Fibroblast of pulmonary artery (primary cell): ENCODE measurements at regions not wholly inside any gene's neighbourhood (a gene's known extent, or its start where the extent isn't known, plus 50 kb on each side); places are given as distances from the start of the nearest gene placed in this dataset.

Experiments
- DNase-seq: peaks from one replicate; pipeline ENCODE4 v3.0.0-alpha.2; 2010; ENCODE audit warnings: low read depth
- H3K4me3 ChIP-seq: replicated peaks from 2 replicates; pipeline ENCODE4 v1.5.1; 2011; ENCODE audit warnings: low read depth, mild to moderate bottlenecking, control low read depth, low read length, moderate library complexity
- CTCF ChIP-seq: IDR thresholded peaks from 2 replicates; pipeline ENCODE4 v1.5.1; 2011; ENCODE audit warnings: mild to moderate bottlenecking, control low read depth, low read length, inconsistent platforms; ENCODE audit errors: missing control alignments

DNA sequence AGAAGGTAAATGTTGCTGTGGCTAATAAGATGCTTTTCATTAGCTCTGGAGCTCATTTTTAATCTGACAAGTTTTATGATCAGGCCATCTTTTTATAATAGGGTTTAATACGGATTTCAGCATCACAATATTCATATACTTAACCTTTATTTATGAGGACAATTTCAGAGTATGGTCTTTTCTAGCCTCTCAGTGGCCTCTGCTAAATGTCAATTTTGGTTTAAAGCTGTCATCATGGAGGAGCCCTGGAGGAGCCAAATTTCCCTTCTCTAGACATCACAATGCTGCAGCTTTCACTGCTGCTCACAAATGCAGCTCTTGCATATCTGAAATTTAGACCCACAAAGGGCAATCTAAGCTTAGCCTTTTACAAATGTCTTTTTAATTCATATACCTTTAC is 510.4 kb downstream of the PCDH7 start:
- DNase-seq, result no peak
- TF ChIP-seq CTCF, result no peak
- H3K4me3 ChIP-seq, result no peak overlapping the region

DNA sequence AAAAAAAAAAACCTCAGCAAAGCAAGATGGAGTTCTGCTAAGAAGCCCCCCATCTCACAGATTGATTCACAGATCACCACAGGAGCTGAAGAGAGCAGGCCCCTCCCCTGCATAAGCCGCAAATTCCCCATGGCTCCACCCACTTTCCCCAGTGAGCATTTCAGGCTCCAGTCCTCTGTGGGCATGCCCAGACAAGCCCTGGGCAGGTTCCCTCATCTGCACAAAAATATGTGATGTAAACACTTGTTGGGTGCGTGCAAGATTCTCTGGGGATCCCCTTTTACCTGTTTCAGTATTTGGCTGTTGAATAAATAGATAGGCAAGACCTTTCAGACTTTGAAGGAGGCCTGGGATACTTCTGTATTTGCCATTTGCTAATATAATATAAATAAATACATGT is 514.3 kb downstream of the PCDH7 start:
- no peak overlapping the region for H3K4me3 ChIP-seq
- no peak for DNase-seq
- TF ChIP-seq CTCF, result no peak

DNA sequence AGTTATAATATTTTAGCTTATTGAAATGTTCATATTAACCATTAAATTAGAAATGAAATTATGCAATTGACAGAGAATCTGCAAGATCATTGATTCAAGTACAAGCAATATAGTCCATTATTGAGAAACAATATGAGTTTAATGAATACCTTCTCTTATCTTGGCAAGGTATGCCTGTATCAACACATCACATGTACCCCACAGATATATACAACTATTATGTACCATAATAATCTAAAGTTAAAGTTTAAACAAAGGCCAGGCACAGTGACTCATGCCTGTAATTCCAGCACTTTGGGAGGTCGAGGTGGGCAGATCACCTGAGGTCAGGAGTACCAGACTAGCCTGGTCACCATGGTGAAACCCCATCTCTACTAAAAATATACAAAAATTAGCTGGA is 514.7 kb downstream of the PCDH7 start:
- TF ChIP-seq CTCF, result no peak
- DNase-seq, result no peak
- no peak overlapping the region for H3K4me3 ChIP-seq

- DNase-seq, result no peak
- no peak for TF ChIP-seq CTCF
- no peak overlapping the region for H3K4me3 ChIP-seq
Measured at GRCh38 chr4:31236020-31236638, 516.0 kb downstream of the PCDH7 start.

GRCh38 chr4:31236639-31237173 is 516.5 kb downstream of the PCDH7 start:
- TF ChIP-seq CTCF, result no peak
- no peak overlapping the region for H3K4me3 ChIP-seq
- DNase-seq, result no peak

DNA sequence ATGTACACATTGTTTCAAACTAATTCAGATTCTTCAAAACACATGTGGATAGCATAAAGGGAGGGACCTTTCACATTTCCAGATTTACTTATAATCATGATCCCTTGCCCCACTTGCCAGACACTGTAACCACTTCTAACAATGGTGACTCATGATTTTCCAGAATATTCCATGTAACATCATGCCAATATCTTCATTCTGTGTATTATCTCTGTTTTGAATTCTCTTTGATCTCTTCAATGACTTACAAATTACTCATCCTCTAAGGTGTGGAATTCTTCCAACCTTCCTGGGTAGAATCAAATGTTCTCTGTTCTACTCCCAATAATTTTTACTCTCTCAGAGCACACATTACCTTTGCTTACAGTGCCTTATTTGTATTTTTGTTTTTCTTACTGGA is 517.1 kb downstream of the PCDH7 start:
- H3K4me3 ChIP-seq, result no peak overlapping the region
- no peak for TF ChIP-seq CTCF
- no peak for DNase-seq

DNA sequence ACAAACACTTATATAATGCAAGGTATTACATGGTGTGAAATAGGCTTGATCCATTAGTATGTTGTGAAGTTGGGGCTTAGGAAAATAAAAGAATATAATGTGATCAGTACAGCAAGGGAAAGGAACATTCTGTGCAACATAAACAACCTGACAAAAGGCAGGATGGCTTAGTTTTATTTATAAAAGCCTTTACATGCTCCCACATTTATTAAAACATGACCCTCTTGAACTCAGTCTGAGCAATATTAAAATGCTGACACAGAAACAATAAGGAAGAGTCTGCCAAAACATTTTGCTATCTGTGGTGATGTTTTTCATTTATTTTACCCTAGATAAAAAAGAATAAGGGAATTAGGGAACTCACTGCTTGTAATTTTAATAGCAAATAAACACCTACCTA is 519.7 kb downstream of the PCDH7 start:
- no peak overlapping the region for H3K4me3 ChIP-seq
- DNase-seq, result no peak
- TF ChIP-seq CTCF, result no peak
